HEK293 (cell line): ENCODE measurements at regions not wholly inside any gene's neighbourhood (a gene's known extent, or its start where the extent isn't known, plus 50 kb on each side); places are given as distances from the start of the nearest gene placed in this dataset.
A peak's percentile ranks its signal among the peaks of the same experiment; 100 is the strongest.

Experiments used
- CTCF ChIA-PET: fragments of 350-600 bp; formaldehyde crosslinking; extraction: SDS; loops from one replicate; lab custom pipeline; 2021; ENCODE audit warnings: antibody characterized with exemption; lab: Yijun Ruan, JAX
- POLR2A ChIA-PET: fragments of 300-600 bp; formaldehyde crosslinking; extraction: SDS; loops from one replicate; lab custom pipeline; 2020; ENCODE audit warnings: antibody characterized with exemption, inconsistent platforms; lab: Yijun Ruan, JAX
- H3K27ac ChIP-seq: fragments of 200-500 bp; sonication (Bioruptor generic); 2 replicates; pipeline ENCODE4 v1.5.1; 2014; ENCODE audit warnings: low read depth, low read length, control low read depth, inconsistent platforms; ENCODE audit errors: extremely low read depth
- H3K36me3 ChIP-seq, 2 experiments: fragments of 200-500 bp in 1 of 2; sonication (Bioruptor generic) in 1 of 2; 1 replicate in 1 of 2; 2 replicates in 1 of 2; pipeline ENCODE4 v1.5.1; 2014 to 2017; ENCODE audit warnings: inconsistent platforms in 2 of 2, low read length in 2 of 2; ENCODE audit not compliant: control insufficient read depth in 2 of 2, insufficient read depth in 1 of 2
- H3K4me1 ChIP-seq: fragments of 200-500 bp; sonication (Bioruptor generic); 2 replicates; pipeline ENCODE4 v1.5.1; 2014; ENCODE audit warnings: mild to moderate bottlenecking, low read length, inconsistent platforms; ENCODE audit not compliant: control insufficient read depth, insufficient read depth
- H3K4me3 ChIP-seq: 2 replicates; pipeline ENCODE4 v1.5.1; 2011; ENCODE audit warnings: low read depth, mild to moderate bottlenecking, control low read depth, low read length, moderate library complexity
- H3K9me3 ChIP-seq: fragments of 200-500 bp; sonication (Bioruptor generic); 2 replicates; pipeline ENCODE4 v1.5.1; 2014; ENCODE audit warnings: low read depth, low read length, inconsistent platforms; ENCODE audit not compliant: control insufficient read depth, insufficient read depth
- BCL11A ChIP-seq: fragments of 450-650 bp; formaldehyde crosslinking; IDR thresholded peaks from 2 replicates; pipeline ENCODE4 v1.5.1; 2016; ENCODE audit warnings: low read depth, missing biosample characterization, missing genetic modification characterization
- EGR2 ChIP-seq: fragments of 450-650 bp; formaldehyde crosslinking; IDR thresholded peaks from 2 replicates; pipeline ENCODE4 v1.5.1; 2016; ENCODE audit warnings: low read depth, missing biosample characterization, missing genetic modification characterization
- KLF9 ChIP-seq: fragments of 450-650 bp; formaldehyde crosslinking; IDR thresholded peaks from 2 replicates; pipeline ENCODE4 v1.5.1; 2016; ENCODE audit warnings: missing biosample characterization, missing genetic modification characterization, low read depth
- PATZ1 ChIP-seq: fragments of 450-650 bp; formaldehyde crosslinking; IDR thresholded peaks from 2 replicates; pipeline ENCODE4 v1.5.1; 2016; ENCODE audit warnings: missing biosample characterization, missing genetic modification characterization
- RBAK ChIP-seq: fragments of 450-650 bp; formaldehyde crosslinking; IDR thresholded peaks from 2 replicates; pipeline ENCODE4 v1.5.1; 2016; ENCODE audit warnings: missing biosample characterization, missing genetic modification characterization
- SALL2 ChIP-seq: fragments of 450-650 bp; formaldehyde crosslinking; IDR thresholded peaks from 2 replicates; pipeline ENCODE4 v1.5.0; 2017; ENCODE audit warnings: missing biosample characterization, mild to moderate bottlenecking, missing genetic modification characterization, borderline replicate concordance
- SCRT1 ChIP-seq: fragments of 450-650 bp; formaldehyde crosslinking; IDR thresholded peaks from 2 replicates; pipeline ENCODE4 v1.5.1; 2016; ENCODE audit warnings: missing biosample characterization, missing genetic modification characterization, borderline replicate concordance
- SP3 ChIP-seq: fragments of 450-650 bp; formaldehyde crosslinking; IDR thresholded peaks from 2 replicates; pipeline ENCODE4 v1.5.1; 2016; ENCODE audit warnings: missing biosample characterization, missing genetic modification characterization
- TCF7L2 ChIP-seq: IDR thresholded peaks from 2 replicates; pipeline ENCODE4 v1.6.1; 2011; ENCODE audit warnings: low read depth, mild to moderate bottlenecking, inconsistent platforms, low read length, moderate library complexity, borderline replicate concordance
- ZBTB17 ChIP-seq: fragments of 450-650 bp; formaldehyde crosslinking; IDR thresholded peaks from 2 replicates; pipeline ENCODE4 v1.5.1; 2016; ENCODE audit warnings: missing biosample characterization, missing genetic modification characterization
- ZBTB20 ChIP-seq: fragments of 450-650 bp; formaldehyde crosslinking; IDR thresholded peaks from 2 replicates; pipeline ENCODE4 v1.5.1; 2016; ENCODE audit warnings: missing biosample characterization, missing genetic modification characterization
- ZFP41 ChIP-seq: fragments of 450-650 bp; formaldehyde crosslinking; IDR thresholded peaks from 2 replicates; pipeline ENCODE4 v1.5.1; 2016; ENCODE audit warnings: missing biosample characterization, missing genetic modification characterization, borderline replicate concordance
- ZFP69B ChIP-seq: fragments of 450-650 bp; formaldehyde crosslinking; IDR thresholded peaks from 2 replicates; pipeline ENCODE4 v1.5.1; 2016; ENCODE audit warnings: missing biosample characterization, missing genetic modification characterization
- ZNF112 ChIP-seq: fragments of 450-650 bp; formaldehyde crosslinking; IDR thresholded peaks from 2 replicates; pipeline ENCODE4 v1.5.0; 2017; ENCODE audit warnings: missing biosample characterization, missing genetic modification characterization
- ZNF169 ChIP-seq: fragments of 450-650 bp; formaldehyde crosslinking; IDR thresholded peaks from 2 replicates; pipeline ENCODE4 v1.5.1; 2016; ENCODE audit warnings: missing biosample characterization, missing genetic modification characterization
- ZNF19 ChIP-seq: fragments of 450-650 bp; formaldehyde crosslinking; IDR thresholded peaks from 2 replicates; pipeline ENCODE4; 2016; ENCODE audit warnings: missing biosample characterization, missing genetic modification characterization, low read depth
- ZNF211 ChIP-seq: fragments of 450-650 bp; formaldehyde crosslinking; IDR thresholded peaks from 2 replicates; pipeline ENCODE4 v1.5.1; 2016; ENCODE audit warnings: low read depth, missing biosample characterization, missing genetic modification characterization
- ZNF26 ChIP-seq: fragments of 450-650 bp; formaldehyde crosslinking; IDR thresholded peaks from 2 replicates; pipeline ENCODE4 v1.5.1; 2016; ENCODE audit warnings: missing biosample characterization, missing genetic modification characterization
- ZNF341 ChIP-seq: fragments of 450-650 bp; formaldehyde crosslinking; IDR thresholded peaks from 2 replicates; pipeline ENCODE4; 2016; ENCODE audit warnings: low read depth, missing biosample characterization, missing genetic modification characterization
- ZNF354C ChIP-seq: fragments of 450-650 bp; formaldehyde crosslinking; IDR thresholded peaks from 2 replicates; pipeline ENCODE4 v1.5.1; 2016; ENCODE audit warnings: missing biosample characterization, missing genetic modification characterization, low read depth, borderline replicate concordance
- ZNF423 ChIP-seq: fragments of 450-650 bp; formaldehyde crosslinking; IDR thresholded peaks from 2 replicates; pipeline ENCODE4 v1.5.1; 2016; ENCODE audit warnings: missing biosample characterization, missing genetic modification characterization
- ZNF549 ChIP-seq: fragments of 450-650 bp; IDR thresholded peaks from 2 replicates; pipeline ENCODE4 v1.5.1; 2018; ENCODE audit warnings: missing biosample characterization, missing genetic modification characterization, mild to moderate bottlenecking, inconsistent platforms, moderate library complexity
- ZNF560 ChIP-seq: fragments of 450-650 bp; formaldehyde crosslinking; IDR thresholded peaks from 2 replicates; pipeline ENCODE4 v1.5.1; 2017; ENCODE audit warnings: missing biosample characterization, missing genetic modification characterization, borderline replicate concordance
- ZNF624 ChIP-seq: fragments of 450-650 bp; formaldehyde crosslinking; IDR thresholded peaks from 2 replicates; pipeline ENCODE4 v1.5.1; 2017; ENCODE audit warnings: missing biosample characterization, missing genetic modification characterization
- ZNF664 ChIP-seq: fragments of 450-650 bp; formaldehyde crosslinking; IDR thresholded peaks from 2 replicates; pipeline ENCODE4 v1.5.1; 2016; ENCODE audit warnings: missing biosample characterization, missing genetic modification characterization
- ZNF791 ChIP-seq: fragments of 450-650 bp; formaldehyde crosslinking; IDR thresholded peaks from 2 replicates; pipeline ENCODE4 v1.5.1; 2016; ENCODE audit warnings: missing biosample characterization, missing genetic modification characterization
- ZNF830 ChIP-seq: fragments of 450-650 bp; IDR thresholded peaks from 2 replicates; pipeline ENCODE4 v1.5.0; 2018; ENCODE audit warnings: missing biosample characterization, missing genetic modification characterization, low read depth, mild to moderate bottlenecking, moderate library complexity
- TF ChIP-seq, protein P1 (sequence below): fragments of 450-650 bp; formaldehyde crosslinking; IDR thresholded peaks from 2 replicates; pipeline ENCODE4 v1.5.1; 2016; ENCODE audit warnings: missing biosample characterization, missing genetic modification characterization
- TF ChIP-seq, protein P2 (sequence below): fragments of 450-650 bp; formaldehyde crosslinking; IDR thresholded peaks from 2 replicates; pipeline ENCODE4 v1.5.1; 2017; ENCODE audit warnings: missing biosample characterization, missing genetic modification characterization

- no peaks in the 10 kb centered on the region; the same call in 1 of the 2 replicates for H3K4me1 ChIP-seq
- TF ChIP-seq EGR2 (tag by site-specific recombination), result no peak
- TF ChIP-seq ZBTB20 (tag by site-specific recombination), result no peak
- no peak for TF ChIP-seq KLF9
- TF ChIP-seq ZNF560 (tag by site-specific recombination), result no peak
- TF ChIP-seq SALL2 (tag by site-specific recombination), result no peak
- no peak for TF ChIP-seq TCF7L2
- TF ChIP-seq ZNF423 (tag by site-specific recombination), result no peak
- TF ChIP-seq PATZ1 (tag by site-specific recombination), result no peak
- TF ChIP-seq ZNF791 (tag by site-specific recombination), result no peak
- no peak for TF ChIP-seq ZNF211 (tag by site-specific recombination)
- no peak for TF ChIP-seq RBAK (tag by site-specific recombination)
- TF ChIP-seq ZFP41, result no peak
- no peak for TF ChIP-seq ZNF549 (tag by site-specific recombination)
- TF ChIP-seq ZNF354C (tag by site-specific recombination), result no peak
- TF ChIP-seq SCRT1 (tag by site-specific recombination), result no peak
- TF ChIP-seq ZNF341 (tag by site-specific recombination), result peak; percentile 76
- TF ChIP-seq SP3 (tag by site-specific recombination), result no peak
- TF ChIP-seq ZNF26 (tag by site-specific recombination), result no peak
- TF ChIP-seq, protein P1, sequence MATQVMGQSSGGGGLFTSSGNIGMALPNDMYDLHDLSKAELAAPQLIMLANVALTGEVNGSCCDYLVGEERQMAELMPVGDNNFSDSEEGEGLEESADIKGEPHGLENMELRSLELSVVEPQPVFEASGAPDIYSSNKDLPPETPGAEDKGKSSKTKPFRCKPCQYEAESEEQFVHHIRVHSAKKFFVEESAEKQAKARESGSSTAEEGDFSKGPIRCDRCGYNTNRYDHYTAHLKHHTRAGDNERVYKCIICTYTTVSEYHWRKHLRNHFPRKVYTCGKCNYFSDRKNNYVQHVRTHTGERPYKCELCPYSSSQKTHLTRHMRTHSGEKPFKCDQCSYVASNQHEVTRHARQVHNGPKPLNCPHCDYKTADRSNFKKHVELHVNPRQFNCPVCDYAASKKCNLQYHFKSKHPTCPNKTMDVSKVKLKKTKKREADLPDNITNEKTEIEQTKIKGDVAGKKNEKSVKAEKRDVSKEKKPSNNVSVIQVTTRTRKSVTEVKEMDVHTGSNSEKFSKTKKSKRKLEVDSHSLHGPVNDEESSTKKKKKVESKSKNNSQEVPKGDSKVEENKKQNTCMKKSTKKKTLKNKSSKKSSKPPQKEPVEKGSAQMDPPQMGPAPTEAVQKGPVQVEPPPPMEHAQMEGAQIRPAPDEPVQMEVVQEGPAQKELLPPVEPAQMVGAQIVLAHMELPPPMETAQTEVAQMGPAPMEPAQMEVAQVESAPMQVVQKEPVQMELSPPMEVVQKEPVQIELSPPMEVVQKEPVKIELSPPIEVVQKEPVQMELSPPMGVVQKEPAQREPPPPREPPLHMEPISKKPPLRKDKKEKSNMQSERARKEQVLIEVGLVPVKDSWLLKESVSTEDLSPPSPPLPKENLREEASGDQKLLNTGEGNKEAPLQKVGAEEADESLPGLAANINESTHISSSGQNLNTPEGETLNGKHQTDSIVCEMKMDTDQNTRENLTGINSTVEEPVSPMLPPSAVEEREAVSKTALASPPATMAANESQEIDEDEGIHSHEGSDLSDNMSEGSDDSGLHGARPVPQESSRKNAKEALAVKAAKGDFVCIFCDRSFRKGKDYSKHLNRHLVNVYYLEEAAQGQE, result no peak
- TF ChIP-seq ZNF112 (tag by site-specific recombination), result no peak
- no peak for TF ChIP-seq ZNF664 (tag by site-specific recombination)
- TF ChIP-seq ZNF169 (tag by site-specific recombination), result no peak
- peak; percentile 53; the same call in 1 of the 2 replicates for TF ChIP-seq ZBTB17 (tag by site-specific recombination)
- TF ChIP-seq ZFP69B, result no peak
- TF ChIP-seq ZNF830 (tag by site-specific recombination), result no peak
- TF ChIP-seq, protein P2, sequence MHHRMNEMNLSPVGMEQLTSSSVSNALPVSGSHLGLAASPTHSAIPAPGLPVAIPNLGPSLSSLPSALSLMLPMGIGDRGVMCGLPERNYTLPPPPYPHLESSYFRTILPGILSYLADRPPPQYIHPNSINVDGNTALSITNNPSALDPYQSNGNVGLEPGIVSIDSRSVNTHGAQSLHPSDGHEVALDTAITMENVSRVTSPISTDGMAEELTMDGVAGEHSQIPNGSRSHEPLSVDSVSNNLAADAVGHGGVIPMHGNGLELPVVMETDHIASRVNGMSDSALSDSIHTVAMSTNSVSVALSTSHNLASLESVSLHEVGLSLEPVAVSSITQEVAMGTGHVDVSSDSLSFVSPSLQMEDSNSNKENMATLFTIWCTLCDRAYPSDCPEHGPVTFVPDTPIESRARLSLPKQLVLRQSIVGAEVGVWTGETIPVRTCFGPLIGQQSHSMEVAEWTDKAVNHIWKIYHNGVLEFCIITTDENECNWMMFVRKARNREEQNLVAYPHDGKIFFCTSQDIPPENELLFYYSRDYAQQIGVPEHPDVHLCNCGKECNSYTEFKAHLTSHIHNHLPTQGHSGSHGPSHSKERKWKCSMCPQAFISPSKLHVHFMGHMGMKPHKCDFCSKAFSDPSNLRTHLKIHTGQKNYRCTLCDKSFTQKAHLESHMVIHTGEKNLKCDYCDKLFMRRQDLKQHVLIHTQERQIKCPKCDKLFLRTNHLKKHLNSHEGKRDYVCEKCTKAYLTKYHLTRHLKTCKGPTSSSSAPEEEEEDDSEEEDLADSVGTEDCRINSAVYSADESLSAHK (tag by site-specific recombination), result no peak
- TF ChIP-seq ZNF19 (tag by site-specific recombination), result no peak
- no peak for TF ChIP-seq ZNF624 (tag by site-specific recombination)
- no peak for TF ChIP-seq BCL11A (tag by site-specific recombination)
Observed at GRCh38 chr12:4855121-4855924, 54.4 kb upstream of the KCNA1 start.

More at GRCh38 chr12:4855121-4855924, 54.4 kb upstream of the KCNA1 start:
- Histone ChIP-seq H3K9me3 (no peaks in the 10 kb centered on the region), H3K36me3 (no peaks in the 10 kb centered on the region), H3K4me3 (no peak overlapping the region), H3K27ac (no peak overlapping the region)
- ChIA-PET CTCF (interaction anchor here (0.5 to 6.6 kb wide), 55 partner anchors 12 to 796 kb away, joined by 3 to 185 read pairs (median 4); partner anchors contain the start of gene KCNA1), POLR2A (interaction anchor here (0.9 kb wide), 1 partner anchor 143 kb away, joined by 3 read pairs; no protein-coding TSS in a partner anchor)
